Type B pancreatic cell (in vitro differentiated cells): ENCODE measurements at regions not wholly inside any gene's neighbourhood (a gene's known extent, or its start where the extent isn't known, plus 50 kb on each side); places are given as distances from the start of the nearest gene placed in this dataset.

Experiments used
- DNase-seq: peaks from one replicate; pipeline ENCODE4 v3.0.0; 2021; ENCODE audit warnings: mixed read lengths; ENCODE audit not compliant: unreplicated experiment; ENCODE audit errors: extremely low spot score
- H3K27ac Mint-ChIP-seq: 2 replicates; pipeline ENCODE4 v1.8.0; 2021; ENCODE audit warnings: mild to moderate bottlenecking, mixed read lengths
- H3K27me3 Mint-ChIP-seq: 2 replicates; pipeline ENCODE4 v1.8.0; 2021; ENCODE audit warnings: mixed read lengths
- H3K36me3 Mint-ChIP-seq: 2 replicates; pipeline ENCODE4 v1.8.0; 2021; ENCODE audit warnings: mixed read lengths
- H3K4me1 Mint-ChIP-seq: one replicate; pipeline ENCODE4 v1.8.0; 2021; ENCODE audit warnings: mixed read lengths; ENCODE audit not compliant: unreplicated experiment
- H3K4me3 Mint-ChIP-seq: 2 replicates; pipeline ENCODE4 v1.8.0; 2021; ENCODE audit warnings: mild to moderate bottlenecking, mixed read lengths
- H3K9me3 Mint-ChIP-seq: 2 replicates; pipeline ENCODE4 v1.8.0; 2021; ENCODE audit warnings: mixed read lengths
- TF ChIP-seq, protein P1 (sequence below): fragments of 200-600 bp; sonication (generic); conservative IDR thresholded peaks from 2 replicates; pipeline ENCODE4 v1.5.0; 2021; ENCODE audit warnings: antibody characterized with exemption, mild to moderate bottlenecking

DNA sequence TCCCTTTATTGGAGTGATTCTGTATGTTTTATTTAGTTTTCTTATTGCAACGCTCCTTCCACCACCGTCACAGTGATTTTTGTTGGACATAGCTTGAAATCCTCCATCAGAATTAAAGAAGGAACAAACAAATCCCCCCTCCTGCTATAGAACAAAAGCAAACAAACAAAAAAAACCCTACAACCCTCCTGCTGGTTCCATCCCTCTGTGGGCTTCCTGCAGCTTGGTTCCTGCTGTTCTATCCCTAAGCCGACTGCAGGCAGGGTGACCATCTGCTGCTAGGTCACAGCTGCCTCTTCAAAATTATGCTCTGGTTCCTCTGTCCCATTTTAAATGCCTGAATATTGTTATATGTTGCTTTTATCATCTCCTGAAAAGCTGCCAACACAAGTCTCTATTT is 116.8 kb upstream of the AGA start:
- TF ChIP-seq, protein P1, sequence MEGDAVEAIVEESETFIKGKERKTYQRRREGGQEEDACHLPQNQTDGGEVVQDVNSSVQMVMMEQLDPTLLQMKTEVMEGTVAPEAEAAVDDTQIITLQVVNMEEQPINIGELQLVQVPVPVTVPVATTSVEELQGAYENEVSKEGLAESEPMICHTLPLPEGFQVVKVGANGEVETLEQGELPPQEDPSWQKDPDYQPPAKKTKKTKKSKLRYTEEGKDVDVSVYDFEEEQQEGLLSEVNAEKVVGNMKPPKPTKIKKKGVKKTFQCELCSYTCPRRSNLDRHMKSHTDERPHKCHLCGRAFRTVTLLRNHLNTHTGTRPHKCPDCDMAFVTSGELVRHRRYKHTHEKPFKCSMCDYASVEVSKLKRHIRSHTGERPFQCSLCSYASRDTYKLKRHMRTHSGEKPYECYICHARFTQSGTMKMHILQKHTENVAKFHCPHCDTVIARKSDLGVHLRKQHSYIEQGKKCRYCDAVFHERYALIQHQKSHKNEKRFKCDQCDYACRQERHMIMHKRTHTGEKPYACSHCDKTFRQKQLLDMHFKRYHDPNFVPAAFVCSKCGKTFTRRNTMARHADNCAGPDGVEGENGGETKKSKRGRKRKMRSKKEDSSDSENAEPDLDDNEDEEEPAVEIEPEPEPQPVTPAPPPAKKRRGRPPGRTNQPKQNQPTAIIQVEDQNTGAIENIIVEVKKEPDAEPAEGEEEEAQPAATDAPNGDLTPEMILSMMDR: no peak
- Mint-ChIP-seq H3K27ac (no peak overlapping the region), H3K4me3 (no peak overlapping the region), H3K27me3 (no peaks in the 10 kb centered on the region), H3K36me3 (no peaks in the 10 kb centered on the region), H3K4me1 (no peaks in the 10 kb centered on the region), H3K9me3 (no peaks in the 10 kb centered on the region)
- no peak for DNase-seq

DNA sequence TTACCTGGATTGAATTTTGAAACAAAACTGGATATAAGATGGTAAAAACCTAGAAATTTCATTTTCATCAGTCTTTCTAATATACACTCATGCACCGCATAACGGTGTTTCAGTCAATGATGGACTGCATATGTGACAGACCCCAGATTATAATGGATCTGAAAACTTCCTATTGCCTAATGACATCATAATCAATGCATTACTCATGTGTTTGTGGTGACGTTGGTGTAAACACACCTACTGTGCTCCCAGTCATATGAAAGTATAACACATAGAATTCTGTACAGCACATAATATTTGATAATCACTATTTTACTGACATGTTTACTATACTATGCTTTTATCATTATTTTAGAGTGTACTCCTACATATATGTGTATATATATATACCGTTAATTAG is 119.9 kb upstream of the AGA start:
- no peaks in the 10 kb centered on the region for H3K36me3 Mint-ChIP-seq
- no peaks in the 10 kb centered on the region for H3K27me3 Mint-ChIP-seq
- TF ChIP-seq, protein P1: no peak
- DNase-seq: no peak
- H3K9me3 Mint-ChIP-seq: no peaks in the 10 kb centered on the region
- H3K4me3 Mint-ChIP-seq: no peak overlapping the region
- H3K27ac Mint-ChIP-seq: no peak overlapping the region
- H3K4me1 Mint-ChIP-seq: no peaks in the 10 kb centered on the region

DNA sequence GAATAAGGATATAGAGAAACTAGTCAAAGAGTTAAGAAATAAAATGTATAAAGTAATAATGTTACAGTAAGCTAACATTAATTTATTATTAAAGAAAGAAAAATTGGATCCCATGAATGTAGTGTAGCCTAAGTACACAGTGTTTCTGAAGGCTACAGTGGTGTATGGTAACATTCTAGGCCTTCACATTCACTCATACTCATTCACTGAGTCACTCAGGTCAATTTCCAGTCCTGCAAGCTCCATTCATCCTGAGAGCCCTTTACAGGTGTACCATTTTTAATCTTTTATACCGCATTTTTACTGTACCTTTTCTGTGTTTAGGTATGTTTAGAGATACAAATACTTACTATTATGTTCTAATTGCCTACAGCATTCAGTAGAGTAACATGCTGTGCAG is 120.6 kb upstream of the AGA start:
- H3K9me3 Mint-ChIP-seq: no peaks in the 10 kb centered on the region
- H3K4me3 Mint-ChIP-seq: no peak overlapping the region
- H3K27ac Mint-ChIP-seq: no peak overlapping the region
- H3K27me3 Mint-ChIP-seq: no peaks in the 10 kb centered on the region
- DNase-seq: no peak
- no peaks in the 10 kb centered on the region for H3K36me3 Mint-ChIP-seq
- no peaks in the 10 kb centered on the region for H3K4me1 Mint-ChIP-seq
- TF ChIP-seq, protein P1: no peak

DNA sequence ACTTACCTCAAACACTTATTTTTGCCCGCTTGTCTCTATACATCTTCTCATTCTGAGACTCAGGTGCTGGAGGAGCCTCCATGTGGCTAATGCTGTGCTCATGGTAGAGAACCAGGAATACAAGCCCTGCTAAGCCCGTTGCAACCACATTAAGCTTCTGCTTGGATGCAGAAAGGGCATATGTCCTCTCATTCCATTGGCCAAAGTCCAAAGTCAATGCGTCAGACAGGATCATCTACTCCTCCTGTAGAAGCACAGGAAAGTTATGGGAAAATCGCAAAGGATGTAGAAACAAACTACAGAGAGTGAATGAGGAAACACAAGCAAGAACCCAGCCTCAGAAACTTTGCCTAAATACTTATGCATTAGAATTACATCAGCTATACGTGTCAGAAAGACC is 124.5 kb upstream of the AGA start:
- H3K27ac Mint-ChIP-seq: no peak overlapping the region
- H3K36me3 Mint-ChIP-seq: no peaks in the 10 kb centered on the region
- H3K4me1 Mint-ChIP-seq: no peaks in the 10 kb centered on the region
- H3K9me3 Mint-ChIP-seq: no peaks in the 10 kb centered on the region
- H3K4me3 Mint-ChIP-seq: no peak overlapping the region
- no peak for DNase-seq
- no peaks in the 10 kb centered on the region for H3K27me3 Mint-ChIP-seq
- TF ChIP-seq, protein P1: no peak

DNA sequence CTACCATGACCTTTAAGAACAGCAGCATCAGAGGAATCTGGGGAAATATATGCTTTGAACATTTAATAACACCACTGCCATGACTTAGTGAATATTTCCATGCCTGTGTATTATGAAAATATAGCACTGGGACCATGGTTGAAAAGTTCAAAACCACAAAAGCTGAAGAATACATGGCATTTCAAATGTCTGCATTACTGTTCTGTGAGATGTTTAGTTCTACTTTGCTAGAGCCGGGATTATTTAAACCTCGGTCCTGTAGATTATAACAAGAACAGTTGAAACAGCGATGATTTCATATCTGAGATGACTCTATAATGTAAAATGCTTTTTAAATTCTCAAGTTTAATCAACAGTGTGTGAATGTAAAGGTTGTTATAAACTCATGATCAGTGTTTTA is 126.7 kb upstream of the AGA start:
- peaks cover 3% of the 10 kb centered on the region for H3K4me1 Mint-ChIP-seq
- no peaks in the 10 kb centered on the region for H3K36me3 Mint-ChIP-seq
- H3K9me3 Mint-ChIP-seq: no peaks in the 10 kb centered on the region
- DNase-seq: no peak
- no peaks in the 10 kb centered on the region for H3K27me3 Mint-ChIP-seq
- TF ChIP-seq, protein P1: no peak
- H3K27ac Mint-ChIP-seq: no peak overlapping the region
- H3K4me3 Mint-ChIP-seq: no peak overlapping the region

DNA sequence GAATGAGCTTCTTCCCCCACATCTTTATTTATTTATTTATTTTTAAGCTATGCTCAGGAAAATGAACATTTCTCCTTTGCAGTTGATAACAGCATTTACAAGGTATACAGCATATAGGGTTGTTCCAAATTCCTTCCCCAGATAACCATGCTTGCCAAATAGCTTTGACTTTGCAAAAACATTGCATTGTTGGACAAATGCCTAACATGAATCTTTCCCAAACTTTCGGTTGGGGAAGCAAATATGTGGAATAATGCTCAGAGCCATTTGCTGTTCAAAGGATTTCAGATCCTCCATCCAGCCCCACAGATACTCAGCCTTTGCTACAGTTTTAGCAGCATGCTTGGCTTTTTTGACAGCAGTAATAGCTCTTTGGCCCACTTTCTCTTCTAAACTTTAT is 127.2 kb upstream of the AGA start:
- Mint-ChIP-seq H3K9me3 (no peaks in the 10 kb centered on the region), H3K4me3 (no peak overlapping the region), H3K27me3 (no peaks in the 10 kb centered on the region), H3K4me1 (peaks cover 3% of the 10 kb centered on the region), H3K36me3 (no peaks in the 10 kb centered on the region), H3K27ac (no peak overlapping the region)
- TF ChIP-seq, protein P1: no peak
- no peak for DNase-seq
